ENCODE measurements at regions not wholly inside any gene's neighbourhood (a gene's known extent, or its start where the extent isn't known, plus 50 kb on each side); places are given as distances from the start of the nearest gene placed in this dataset.
"Not testable (repeated sequence)": the region's sequence is repeated elsewhere in the genome, so short reads cannot be mapped to it uniquely, and the experiment has no call there.

- H3K4me3 Mint-ChIP-seq = no peak overlapping the region
These were observed 483.0 kb upstream of the FSIP2 start for GRCh38 chr2:185255566-185255965.

GRCh38 chr2:185265747-185266146 lies 472.9 kb upstream of the FSIP2 start:
- Mint-ChIP-seq H3K4me3 (no peak overlapping the region), H3K27me3 (ENCODE audit: low read depth) (no peaks in the 10 kb centered on the region), H3K36me3 (ENCODE audit: low read depth) (no peaks in the 10 kb centered on the region), H3K27ac (no peak overlapping the region), H3K9me3 (no peaks in the 10 kb centered on the region), H3K4me1 (ENCODE audit: low read depth) (no peaks in the 10 kb centered on the region)

More at GRCh38 chr2:185255566-185255965, 483.0 kb upstream of the FSIP2 start:
- no peak overlapping the region for H3K27ac Mint-ChIP-seq
- no peaks in the 10 kb centered on the region for H3K9me3 Mint-ChIP-seq
- no peaks in the 10 kb centered on the region for H3K27me3 Mint-ChIP-seq (ENCODE audit: low read depth)
- no peaks in the 10 kb centered on the region for H3K4me1 Mint-ChIP-seq (ENCODE audit: low read depth)
- H3K36me3 Mint-ChIP-seq (ENCODE audit: low read depth) = no peaks in the 10 kb centered on the region

- Mint-ChIP-seq H3K4me3 (no peak overlapping the region), H3K4me1 (ENCODE audit: low read depth) (no peaks in the 10 kb centered on the region), H3K27ac (no peak overlapping the region), H3K36me3 (ENCODE audit: low read depth) (no peaks in the 10 kb centered on the region), H3K27me3 (ENCODE audit: low read depth) (no peaks in the 10 kb centered on the region), H3K9me3 (no peaks in the 10 kb centered on the region)
These were observed 470.0 kb upstream of the FSIP2 start for GRCh38 chr2:185268651-185269050.

- no peaks in the 10 kb centered on the region for H3K9me3 Mint-ChIP-seq
- H3K27me3 Mint-ChIP-seq (ENCODE audit: low read depth) = no peaks in the 10 kb centered on the region
- no peaks in the 10 kb centered on the region for H3K36me3 Mint-ChIP-seq (ENCODE audit: low read depth)
- no peaks in the 10 kb centered on the region for H3K4me1 Mint-ChIP-seq (ENCODE audit: low read depth)
- H3K27ac Mint-ChIP-seq = no peak overlapping the region
- no peak overlapping the region for H3K4me3 Mint-ChIP-seq
These were observed 463.7 kb upstream of the FSIP2 start for GRCh38 chr2:185274718-185275484.

GRCh38 chr2:185275979-185276378 lies 462.6 kb upstream of the FSIP2 start:
- H3K4me1 Mint-ChIP-seq (ENCODE audit: low read depth); H3K36me3 Mint-ChIP-seq (ENCODE audit: low read depth); H3K9me3 Mint-ChIP-seq; H3K27me3 Mint-ChIP-seq (ENCODE audit: low read depth); H3K27ac Mint-ChIP-seq; H3K4me3 Mint-ChIP-seq: not testable (repeated sequence)

- H3K27ac Mint-ChIP-seq = no peak overlapping the region
- H3K4me3 Mint-ChIP-seq = no peak overlapping the region
- H3K9me3 Mint-ChIP-seq = no peaks in the 10 kb centered on the region
- no peaks in the 10 kb centered on the region for H3K4me1 Mint-ChIP-seq (ENCODE audit: low read depth)
- no peaks in the 10 kb centered on the region for H3K27me3 Mint-ChIP-seq (ENCODE audit: low read depth)
- H3K36me3 Mint-ChIP-seq (ENCODE audit: low read depth) = no peaks in the 10 kb centered on the region
These were observed 459.8 kb upstream of the FSIP2 start for GRCh38 chr2:185278761-185279160.

- Mint-ChIP-seq H3K9me3 (no peaks in the 10 kb centered on the region), H3K4me3 (no peak overlapping the region), H3K27me3 (ENCODE audit: low read depth) (no peaks in the 10 kb centered on the region), H3K36me3 (ENCODE audit: low read depth) (no peaks in the 10 kb centered on the region), H3K4me1 (ENCODE audit: low read depth) (no peaks in the 10 kb centered on the region), H3K27ac (no peak overlapping the region)
These were observed 458.6 kb upstream of the FSIP2 start for GRCh38 chr2:185279999-185280398.

GRCh38 chr2:185284696-185285095 lies 453.9 kb upstream of the FSIP2 start:
- Mint-ChIP-seq H3K9me3 (no peaks in the 10 kb centered on the region), H3K27me3 (ENCODE audit: low read depth) (no peaks in the 10 kb centered on the region), H3K4me3 (no peak overlapping the region), H3K4me1 (ENCODE audit: low read depth) (no peaks in the 10 kb centered on the region), H3K27ac (no peak overlapping the region), H3K36me3 (ENCODE audit: low read depth) (no peaks in the 10 kb centered on the region)

- H3K9me3 Mint-ChIP-seq; H3K4me1 Mint-ChIP-seq (ENCODE audit: low read depth); H3K27me3 Mint-ChIP-seq (ENCODE audit: low read depth); H3K27ac Mint-ChIP-seq; H3K36me3 Mint-ChIP-seq (ENCODE audit: low read depth); H3K4me3 Mint-ChIP-seq: not testable (repeated sequence)
These were observed 448.6 kb upstream of the FSIP2 start for GRCh38 chr2:185290012-185290411.

- H3K4me3 Mint-ChIP-seq = no peak overlapping the region
- no peaks in the 10 kb centered on the region for H3K9me3 Mint-ChIP-seq
- no peaks in the 10 kb centered on the region for H3K27me3 Mint-ChIP-seq (ENCODE audit: low read depth)
These were observed 447.5 kb upstream of the FSIP2 start for GRCh38 chr2:185291035-185291647.

GRCh38 chr2:185299867-185300266 lies 438.7 kb upstream of the FSIP2 start:
- Mint-ChIP-seq H3K27ac (no peak overlapping the region), H3K27me3 (ENCODE audit: low read depth) (no peaks in the 10 kb centered on the region), H3K36me3 (ENCODE audit: low read depth) (no peaks in the 10 kb centered on the region), H3K9me3 (no peaks in the 10 kb centered on the region), H3K4me1 (ENCODE audit: low read depth) (no peaks in the 10 kb centered on the region), H3K4me3 (no peak overlapping the region)

More at GRCh38 chr2:185291035-185291647, 447.5 kb upstream of the FSIP2 start:
- Mint-ChIP-seq H3K27ac (no peak overlapping the region), H3K36me3 (ENCODE audit: low read depth) (no peaks in the 10 kb centered on the region), H3K4me1 (ENCODE audit: low read depth) (no peaks in the 10 kb centered on the region)

GRCh38 chr2:185306119-185306518 lies 432.5 kb upstream of the FSIP2 start:
- H3K4me1 Mint-ChIP-seq (ENCODE audit: low read depth) = no peaks in the 10 kb centered on the region

GRCh38 chr2:185316383-185316782 lies 422.2 kb upstream of the FSIP2 start:
- Mint-ChIP-seq H3K4me3 (no peak overlapping the region), H3K9me3 (peaks cover 3% of the 10 kb centered on the region), H3K27me3 (ENCODE audit: low read depth) (no peaks in the 10 kb centered on the region), H3K27ac (no peak overlapping the region), H3K36me3 (ENCODE audit: low read depth) (no peaks in the 10 kb centered on the region), H3K4me1 (ENCODE audit: low read depth) (no peaks in the 10 kb centered on the region)

More at GRCh38 chr2:185306119-185306518, 432.5 kb upstream of the FSIP2 start:
- Mint-ChIP-seq H3K27ac (no peak overlapping the region), H3K4me3 (no peak overlapping the region), H3K9me3 (no peaks in the 10 kb centered on the region), H3K36me3 (ENCODE audit: low read depth) (no peaks in the 10 kb centered on the region), H3K27me3 (ENCODE audit: low read depth) (no peaks in the 10 kb centered on the region)

- no peak overlapping the region for H3K27ac Mint-ChIP-seq
- no peaks in the 10 kb centered on the region for H3K36me3 Mint-ChIP-seq (ENCODE audit: low read depth)
- H3K27me3 Mint-ChIP-seq (ENCODE audit: low read depth) = no peaks in the 10 kb centered on the region
- H3K9me3 Mint-ChIP-seq = peaks cover 3% of the 10 kb centered on the region
- H3K4me1 Mint-ChIP-seq (ENCODE audit: low read depth) = no peaks in the 10 kb centered on the region
- H3K4me3 Mint-ChIP-seq = no peak overlapping the region
These were observed 420.3 kb upstream of the FSIP2 start for GRCh38 chr2:185318271-185318724.

GRCh38 chr2:185335879-185336278 lies 402.7 kb upstream of the FSIP2 start:
- Mint-ChIP-seq H3K36me3 (ENCODE audit: low read depth) (no peaks in the 10 kb centered on the region), H3K4me3 (no peak overlapping the region), H3K9me3 (peaks cover 10% of the 10 kb centered on the region), H3K4me1 (ENCODE audit: low read depth) (no peaks in the 10 kb centered on the region), H3K27me3 (ENCODE audit: low read depth) (no peaks in the 10 kb centered on the region), H3K27ac (no peak overlapping the region)
